Glomerular visceral epithelial cell (primary cell): ENCODE measurements at regions not wholly inside any gene's neighbourhood (a gene's known extent, or its start where the extent isn't known, plus 50 kb on each side); places are given as distances from the start of the nearest gene placed in this dataset.

Source experiments
- DNase-seq: peaks from one replicate; pipeline ENCODE4 v3.0.0-alpha.2; 2016; ENCODE audit errors: extremely low spot score

- no peak for DNase-seq
These were observed 138.1 kb upstream of the ZNF236 start for GRCh38 chr18:76684265-76684664.

GRCh38 chr18:76679945-76680344 lies 142.4 kb upstream of the ZNF236 start:
- no peak for DNase-seq

GRCh38 chr18:76679259-76679658 lies 143.1 kb upstream of the ZNF236 start:
- DNase-seq = no peak

- no peak for DNase-seq
These were observed 144.1 kb upstream of the ZNF236 start for GRCh38 chr18:76678248-76678647.

GRCh38 chr18:76674596-76674995 lies 147.8 kb upstream of the ZNF236 start:
- no peak for DNase-seq

- no peak for DNase-seq
These were observed 148.8 kb upstream of the ZNF236 start for GRCh38 chr18:76673281-76674185.

- DNase-seq = no peak
These were observed 149.7 kb upstream of the ZNF236 start for GRCh38 chr18:76672627-76673026.

GRCh38 chr18:76670564-76671288 lies 151.6 kb upstream of the ZNF236 start:
- DNase-seq = no peak

- no peak for DNase-seq
These were observed 153.8 kb upstream of the ZNF236 start for GRCh38 chr18:76668546-76668945.

- no peak for DNase-seq
These were observed 154.2 kb upstream of the ZNF236 start for GRCh38 chr18:76668119-76668518.

- DNase-seq = no peak
These were observed 154.8 kb upstream of the ZNF236 start for GRCh38 chr18:76667603-76668002.

GRCh38 chr18:76662626-76663025 lies 159.7 kb upstream of the ZNF236 start:
- no peak for DNase-seq

- DNase-seq = no peak
These were observed 161.7 kb upstream of the ZNF236 start for GRCh38 chr18:76660571-76661192.

- no peak for DNase-seq
These were observed 163.6 kb upstream of the ZNF516 start for GRCh38 chr18:76658627-76659026.

GRCh38 chr18:76657911-76658470 lies 162.9 kb upstream of the ZNF516 start:
- DNase-seq = no peak

GRCh38 chr18:76656925-76657827 lies 162.1 kb upstream of the ZNF516 start:
- DNase-seq = no peak

GRCh38 chr18:76654577-76654976 lies 159.5 kb upstream of the ZNF516 start:
- no peak for DNase-seq

GRCh38 chr18:76647322-76647721 lies 152.3 kb upstream of the ZNF516 start:
- no peak for DNase-seq

- DNase-seq = no peak
These were observed 149.5 kb upstream of the ZNF516 start for GRCh38 chr18:76644580-76644979.

GRCh38 chr18:76643996-76644395 lies 149.0 kb upstream of the ZNF516 start:
- no peak for DNase-seq

GRCh38 chr18:76643199-76643598 lies 148.2 kb upstream of the ZNF516 start:
- DNase-seq = no peak
